GM23338 (cell line): ENCODE measurements at regions not wholly inside any gene's neighbourhood (a gene's known extent, or its start where the extent isn't known, plus 50 kb on each side); places are given as distances from the start of the nearest gene placed in this dataset.
"Not testable (repeated sequence)": the region's sequence is repeated elsewhere in the genome, so short reads cannot be mapped to it uniquely, and the experiment has no call there.

ENCODE experiments used
- ATAC-seq: fragments of 200-7000 bp; cut with Tn5 transposase; 3 replicates; pipeline ENCODE4 v1.9.1; 2020
- DNase-seq: peaks from one replicate; pipeline ENCODE4 v3.0.0-alpha.2; 2015; ENCODE audit warnings: low spot score
- H2AFZ ChIP-seq: fragments of 200-600 bp; sonication (generic); 2 replicates; pipeline ENCODE4 v1.8.0; 2016; ENCODE audit warnings: antibody characterized with exemption, mild to moderate bottlenecking, moderate library complexity
- H3F3A ChIP-seq: fragments of 200-600 bp; sonication (generic); replicated peaks from 2 replicates; pipeline ENCODE4 v1.8.0; 2017; ENCODE audit warnings: antibody characterized with exemption, mixed run types, low read depth
- H3K27ac ChIP-seq: fragments of 200-600 bp; sonication (generic); 2 replicates; pipeline ENCODE4 v1.6.1; 2016; ENCODE audit warnings: low read depth
- H3K27me3 ChIP-seq: fragments of 200-600 bp; sonication (generic); 2 replicates; pipeline ENCODE4 v1.8.0; 2016; ENCODE audit warnings: mild to moderate bottlenecking, mixed run types, moderate library complexity; ENCODE audit not compliant: insufficient read depth
- H3K36me3 ChIP-seq: fragments of 200-600 bp; sonication (generic); 2 replicates; pipeline ENCODE4 v1.8.0; 2016; ENCODE audit warnings: mild to moderate bottlenecking; ENCODE audit not compliant: insufficient read depth
- H3K4me1 ChIP-seq: fragments of 200-600 bp; sonication (generic); 2 replicates; pipeline ENCODE4 v1.8.0; 2016; ENCODE audit warnings: mild to moderate bottlenecking, moderate library complexity; ENCODE audit not compliant: insufficient read depth
- H3K4me2 ChIP-seq: fragments of 200-600 bp; sonication (generic); 2 replicates; pipeline ENCODE4 v1.7.1; 2017; ENCODE audit warnings: mixed run types
- H3K4me3 ChIP-seq: fragments of 200-600 bp; sonication (generic); 2 replicates; pipeline ENCODE4 v1.6.1; 2016; ENCODE audit warnings: mixed run types
- H3K79me2 ChIP-seq: fragments of 200-600 bp; sonication (generic); replicated peaks from 2 replicates; pipeline ENCODE4 v1.8.0; 2017; ENCODE audit warnings: mild to moderate bottlenecking; ENCODE audit not compliant: insufficient read depth
- H3K9me2 ChIP-seq: fragments of 200-600 bp; sonication (generic); 2 replicates; pipeline ENCODE4 v1.8.0; 2017; ENCODE audit not compliant: insufficient read depth
- H4K20me1 ChIP-seq: fragments of 200-600 bp; sonication (generic); replicated peaks from 2 replicates; pipeline ENCODE4 v1.8.0; 2017; ENCODE audit warnings: mild to moderate bottlenecking; ENCODE audit not compliant: insufficient read depth
- H3K27ac Mint-ChIP-seq: 2 replicates; pipeline ENCODE4 v1.8.0; 2020; ENCODE audit warnings: inconsistent platforms, mild to moderate bottlenecking, moderate library complexity, mixed read lengths
- H3K27me3 Mint-ChIP-seq: 3 replicates; pipeline ENCODE4 v1.8.0; 2022; ENCODE audit warnings: low read depth, mild to moderate bottlenecking, moderate library complexity, mixed read lengths, inconsistent platforms; ENCODE audit not compliant: insufficient read depth, poor library complexity
- H3K36me3 Mint-ChIP-seq: 3 replicates; pipeline ENCODE4 v1.8.0; 2021; ENCODE audit warnings: low read depth, mild to moderate bottlenecking, inconsistent platforms, moderate library complexity, mixed read lengths
- H3K4me1 Mint-ChIP-seq: 3 replicates; pipeline ENCODE4 v1.8.0; 2020; ENCODE audit warnings: mild to moderate bottlenecking, inconsistent platforms, mixed read lengths
- H3K4me3 Mint-ChIP-seq: 3 replicates; pipeline ENCODE4 v1.8.0; 2021; ENCODE audit warnings: moderate library complexity, mild to moderate bottlenecking, inconsistent platforms, mixed read lengths
- H3K9me3 Mint-ChIP-seq: 3 replicates; pipeline ENCODE4 v1.8.0; 2020; ENCODE audit warnings: moderate library complexity, mild to moderate bottlenecking, inconsistent platforms, mixed read lengths

DNA sequence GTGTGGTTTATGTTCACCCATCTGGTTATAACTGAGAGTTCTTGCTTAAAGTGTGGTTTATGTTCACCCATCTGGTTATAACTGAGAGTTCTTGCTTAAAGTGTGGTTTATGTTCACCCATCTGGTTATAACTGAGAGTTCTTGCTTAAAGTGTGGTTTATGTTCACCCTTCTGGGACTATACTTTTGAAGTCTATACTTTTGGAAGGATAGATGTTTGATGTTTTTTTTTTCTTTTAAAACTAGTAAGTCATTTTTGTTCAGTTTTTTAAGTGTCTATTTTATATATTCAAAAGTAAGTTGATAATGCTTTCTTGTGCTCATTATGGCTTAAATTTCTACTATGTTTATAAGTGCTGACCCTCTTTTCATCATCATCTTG lies 155.3 kb downstream of the SYT15 start:
- H3K36me3 ChIP-seq, ATAC-seq, H3K4me1 ChIP-seq, H3K4me2 ChIP-seq, H3K9me2 ChIP-seq, H3K27me3 ChIP-seq, H2AFZ ChIP-seq, H3K4me1 Mint-ChIP-seq, H3K4me3 ChIP-seq, H3K27ac ChIP-seq, DNase-seq, H3K36me3 Mint-ChIP-seq, H3K27me3 Mint-ChIP-seq, H3F3A ChIP-seq, H3K27ac Mint-ChIP-seq, H4K20me1 ChIP-seq, H3K9me3 Mint-ChIP-seq, H3K79me2 ChIP-seq, H3K4me3 Mint-ChIP-seq: not testable (repeated sequence)

DNA sequence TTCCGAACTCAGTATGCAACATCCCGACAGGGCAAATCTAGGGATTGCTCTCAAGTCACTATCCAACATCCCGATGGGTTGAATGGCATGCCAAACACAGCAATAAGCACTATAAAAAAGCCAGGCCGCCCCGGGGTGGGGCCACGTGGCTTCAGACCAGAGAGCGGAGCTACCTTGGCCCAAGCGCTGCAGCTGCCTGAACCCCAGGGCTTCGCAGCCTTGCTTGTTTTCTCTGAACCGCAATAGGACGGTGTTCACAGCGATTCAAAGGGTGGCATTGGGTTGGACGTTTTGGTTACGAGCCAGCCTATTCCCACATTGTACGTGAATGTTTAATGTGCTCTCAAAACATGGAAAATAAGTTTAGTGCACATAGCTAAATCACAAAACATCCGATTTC lies 161.0 kb downstream of the SYT15 start:
- H3K4me3 ChIP-seq, DNase-seq, H3K9me2 ChIP-seq, H3K4me2 ChIP-seq, H3K36me3 ChIP-seq, H3F3A ChIP-seq, H3K4me1 Mint-ChIP-seq, H4K20me1 ChIP-seq, H3K27me3 Mint-ChIP-seq, H3K27me3 ChIP-seq, H2AFZ ChIP-seq, H3K79me2 ChIP-seq, H3K36me3 Mint-ChIP-seq, H3K9me3 Mint-ChIP-seq, H3K27ac Mint-ChIP-seq, H3K4me1 ChIP-seq, H3K27ac ChIP-seq, H3K4me3 Mint-ChIP-seq: not testable (repeated sequence)
- ATAC-seq, result peak; percentile 77

DNA sequence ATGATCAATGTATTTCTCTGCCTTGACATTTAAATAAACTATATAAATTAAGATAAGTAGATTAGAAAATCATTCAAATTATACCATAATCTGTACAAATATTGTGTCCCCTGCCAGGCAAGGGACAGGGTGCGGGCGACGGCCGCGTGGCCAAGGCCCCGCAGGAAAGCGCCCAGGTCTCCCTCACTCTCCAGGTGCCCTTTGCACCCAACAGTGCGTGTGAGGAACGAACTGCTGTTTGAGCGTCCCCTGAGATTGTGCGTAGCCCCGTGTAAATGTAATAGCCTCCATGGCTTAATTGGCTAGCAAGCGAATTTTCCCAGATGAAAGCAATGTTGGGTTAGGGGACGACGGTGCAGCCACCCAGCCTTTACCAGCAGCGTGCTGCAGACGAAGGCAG lies 161.4 kb downstream of the SYT15 start:
- not testable (repeated sequence) for H3K36me3 Mint-ChIP-seq, H3K36me3 ChIP-seq, H3K27ac ChIP-seq, H3K27me3 ChIP-seq, H3F3A ChIP-seq, H3K4me1 ChIP-seq, H3K4me1 Mint-ChIP-seq, H3K79me2 ChIP-seq, H4K20me1 ChIP-seq, H3K9me2 ChIP-seq, ATAC-seq, H3K4me3 ChIP-seq, H3K9me3 Mint-ChIP-seq, DNase-seq, H3K4me3 Mint-ChIP-seq, H3K27ac Mint-ChIP-seq, H2AFZ ChIP-seq, H3K27me3 Mint-ChIP-seq, H3K4me2 ChIP-seq

DNA sequence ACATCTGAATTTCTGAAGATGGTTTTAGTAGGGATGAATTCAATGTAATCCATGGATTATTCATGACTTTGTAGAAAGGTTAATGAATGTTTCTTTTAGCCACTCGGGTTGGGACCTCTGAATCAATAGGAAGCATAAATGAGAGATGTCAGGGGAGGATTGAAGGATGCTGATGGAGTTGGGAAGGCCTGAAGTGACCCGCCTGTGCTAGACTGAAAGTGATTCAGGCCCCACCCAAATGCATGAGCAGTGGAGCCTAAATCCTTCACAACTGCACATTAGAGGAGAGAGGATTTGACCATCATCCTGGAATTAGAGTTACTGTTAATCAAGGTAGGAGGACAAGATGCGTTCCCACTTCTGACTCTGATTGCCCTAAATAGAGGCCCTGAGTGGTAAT lies 162.2 kb upstream of the PTPN20 start:
- not testable (repeated sequence) for H3K79me2 ChIP-seq, H3K4me1 ChIP-seq, ATAC-seq, H3K4me1 Mint-ChIP-seq, H3K27ac ChIP-seq, H3K27me3 ChIP-seq, H3K36me3 ChIP-seq, H2AFZ ChIP-seq, DNase-seq, H3K27ac Mint-ChIP-seq, H3K4me3 ChIP-seq, H3K4me2 ChIP-seq, H3K9me2 ChIP-seq, H4K20me1 ChIP-seq, H3K36me3 Mint-ChIP-seq, H3K9me3 Mint-ChIP-seq, H3K4me3 Mint-ChIP-seq, H3F3A ChIP-seq, H3K27me3 Mint-ChIP-seq

DNA sequence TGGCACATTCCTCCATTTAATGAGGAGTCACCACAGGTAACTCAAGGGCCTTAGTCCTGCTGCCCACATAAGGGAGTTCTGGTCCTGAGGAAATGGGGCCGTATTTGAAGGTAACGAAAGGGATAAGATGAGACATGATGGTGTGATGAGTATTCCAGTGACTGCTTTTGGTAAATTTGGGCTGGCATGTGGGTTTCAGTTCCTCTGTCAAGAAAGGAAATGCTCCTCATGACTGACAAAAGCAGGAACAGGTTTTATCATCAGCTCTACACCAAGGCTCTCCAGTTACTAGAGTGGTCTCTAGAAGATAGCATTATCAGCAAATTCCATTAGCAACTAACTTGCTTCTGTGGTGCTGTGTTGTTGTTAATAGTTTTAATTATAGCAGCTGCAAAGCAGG lies 161.8 kb upstream of the PTPN20 start:
- not testable (repeated sequence) for H4K20me1 ChIP-seq, H3K4me3 Mint-ChIP-seq, H3K27me3 ChIP-seq

DNA sequence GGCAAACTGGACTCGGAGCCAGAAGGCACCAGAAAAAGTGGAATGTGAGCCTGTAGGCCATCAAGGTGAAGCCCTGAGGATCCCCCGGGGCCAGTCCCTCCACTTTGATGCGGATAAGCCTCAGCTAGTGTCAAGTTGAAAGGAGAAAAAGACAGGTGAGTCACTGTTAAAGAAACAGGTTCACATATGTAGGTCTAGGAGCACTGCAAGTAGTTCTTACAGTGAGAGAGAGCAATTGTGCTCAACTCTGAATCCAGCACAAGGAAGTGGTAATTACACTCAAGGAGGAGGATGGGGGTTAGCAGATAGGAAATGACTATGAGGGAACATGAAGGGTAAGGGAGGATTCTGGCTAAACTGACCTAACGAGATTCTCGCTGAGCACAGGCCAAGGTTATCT lies 157.5 kb upstream of the PTPN20 start:
- H3K4me3 Mint-ChIP-seq, H3K79me2 ChIP-seq, H3K9me2 ChIP-seq, H3K27me3 Mint-ChIP-seq, H3K4me3 ChIP-seq, H3K36me3 ChIP-seq, H3K4me2 ChIP-seq, H2AFZ ChIP-seq, H3K4me1 Mint-ChIP-seq, H3K27ac ChIP-seq, H3K4me1 ChIP-seq, H3F3A ChIP-seq, H3K27me3 ChIP-seq, H3K36me3 Mint-ChIP-seq, DNase-seq, ATAC-seq, H3K27ac Mint-ChIP-seq, H3K9me3 Mint-ChIP-seq, H4K20me1 ChIP-seq: not testable (repeated sequence)

More for the DNA sequence above, 161.8 kb upstream of the PTPN20 start:
- H3K9me3 Mint-ChIP-seq, DNase-seq, H3K4me3 ChIP-seq, H3K36me3 Mint-ChIP-seq, H3K36me3 ChIP-seq, ATAC-seq, H3K4me1 Mint-ChIP-seq, H3K27ac ChIP-seq, H3K4me1 ChIP-seq, H3K4me2 ChIP-seq, H3K27ac Mint-ChIP-seq, H2AFZ ChIP-seq, H3K9me2 ChIP-seq, H3F3A ChIP-seq, H3K79me2 ChIP-seq, H3K27me3 Mint-ChIP-seq: not testable (repeated sequence)

DNA sequence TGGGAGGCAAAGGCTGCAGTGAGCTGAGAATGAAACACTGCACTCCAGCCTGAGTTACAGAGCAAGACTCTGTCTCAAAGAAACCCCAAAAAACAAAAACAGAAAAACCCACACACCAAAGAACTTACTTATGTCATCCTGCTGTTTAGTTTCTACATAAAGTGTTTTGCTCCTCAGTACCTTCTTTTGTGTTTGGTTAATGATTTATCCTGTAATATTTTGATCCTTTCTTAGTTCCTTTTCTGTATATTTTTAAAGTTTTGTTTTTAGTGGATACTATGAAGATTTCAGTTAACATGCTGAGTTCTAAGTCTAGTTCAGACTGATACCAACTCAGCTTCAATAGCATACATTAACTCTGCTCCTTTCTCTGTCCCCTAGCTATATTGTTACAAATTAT lies 149.8 kb upstream of the PTPN20 start:
- H3K36me3 Mint-ChIP-seq, H3K27me3 Mint-ChIP-seq: not testable (repeated sequence)

More for the DNA sequence above, 149.8 kb upstream of the PTPN20 start:
- not testable (repeated sequence) for H3K79me2 ChIP-seq, H3K9me2 ChIP-seq, H3F3A ChIP-seq, DNase-seq, H3K36me3 ChIP-seq, H2AFZ ChIP-seq, H3K4me2 ChIP-seq, H3K4me1 ChIP-seq, H3K27ac Mint-ChIP-seq, H3K4me3 Mint-ChIP-seq, ATAC-seq, H3K4me3 ChIP-seq, H4K20me1 ChIP-seq, H3K4me1 Mint-ChIP-seq, H3K9me3 Mint-ChIP-seq, H3K27ac ChIP-seq, H3K27me3 ChIP-seq
